ENCODE measurements at regions not wholly inside any gene's neighbourhood (a gene's known extent, or its start where the extent isn't known, plus 50 kb on each side); places are given as distances from the start of the nearest gene placed in this dataset.

DNA sequence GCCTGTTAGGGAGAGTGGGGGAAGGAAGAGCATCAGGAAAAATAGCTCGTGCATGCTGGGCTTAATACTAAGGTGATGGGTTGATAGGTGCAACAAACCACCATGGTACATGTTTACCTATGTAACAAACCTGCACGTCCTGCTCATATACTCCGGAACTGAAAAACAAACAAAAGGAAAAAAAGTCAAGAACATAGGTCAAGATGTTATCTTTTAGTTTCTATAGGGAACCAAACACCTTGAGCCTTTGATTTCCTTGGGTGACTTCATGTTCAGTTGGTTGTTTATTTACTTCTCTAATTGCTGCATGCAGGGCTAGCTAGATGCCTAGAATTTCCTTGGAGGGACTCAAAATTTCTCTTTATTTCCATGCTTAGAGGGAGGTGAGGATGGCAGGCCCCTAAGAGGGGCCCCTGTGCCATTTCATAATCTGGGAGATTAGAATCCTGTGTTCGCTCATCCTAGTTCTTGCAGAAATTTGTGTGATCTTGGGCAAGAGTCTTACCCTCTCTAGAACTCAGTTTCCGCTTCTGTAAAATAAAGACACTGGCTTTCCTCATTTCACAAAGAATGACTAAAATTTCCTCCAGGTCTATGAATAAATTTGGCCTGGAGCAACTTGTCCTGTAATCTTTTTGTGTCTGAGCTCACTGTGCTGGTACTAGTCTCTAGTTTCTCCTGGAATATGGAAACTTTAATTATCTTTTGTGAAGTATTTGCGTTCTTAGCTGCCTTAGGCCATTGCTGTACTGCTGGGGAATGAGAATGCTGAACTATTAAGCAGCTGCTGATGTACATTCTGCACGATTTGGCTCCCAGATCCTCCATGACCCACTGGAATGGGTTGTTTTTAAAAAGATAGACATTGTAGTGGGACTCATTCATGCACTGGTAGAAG is 457.5 kb downstream of the EDEM1 start:
- TF ChIP-seq, protein P1, sequence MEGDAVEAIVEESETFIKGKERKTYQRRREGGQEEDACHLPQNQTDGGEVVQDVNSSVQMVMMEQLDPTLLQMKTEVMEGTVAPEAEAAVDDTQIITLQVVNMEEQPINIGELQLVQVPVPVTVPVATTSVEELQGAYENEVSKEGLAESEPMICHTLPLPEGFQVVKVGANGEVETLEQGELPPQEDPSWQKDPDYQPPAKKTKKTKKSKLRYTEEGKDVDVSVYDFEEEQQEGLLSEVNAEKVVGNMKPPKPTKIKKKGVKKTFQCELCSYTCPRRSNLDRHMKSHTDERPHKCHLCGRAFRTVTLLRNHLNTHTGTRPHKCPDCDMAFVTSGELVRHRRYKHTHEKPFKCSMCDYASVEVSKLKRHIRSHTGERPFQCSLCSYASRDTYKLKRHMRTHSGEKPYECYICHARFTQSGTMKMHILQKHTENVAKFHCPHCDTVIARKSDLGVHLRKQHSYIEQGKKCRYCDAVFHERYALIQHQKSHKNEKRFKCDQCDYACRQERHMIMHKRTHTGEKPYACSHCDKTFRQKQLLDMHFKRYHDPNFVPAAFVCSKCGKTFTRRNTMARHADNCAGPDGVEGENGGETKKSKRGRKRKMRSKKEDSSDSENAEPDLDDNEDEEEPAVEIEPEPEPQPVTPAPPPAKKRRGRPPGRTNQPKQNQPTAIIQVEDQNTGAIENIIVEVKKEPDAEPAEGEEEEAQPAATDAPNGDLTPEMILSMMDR (IDR thresholded peaks at IDR 0.05; ENCODE audit: insufficient read depth, low read length, poor library complexity, severe bottlenecking): no peak
- no peak for TF ChIP-seq EZH2phosphoT487 (conservative IDR thresholded peaks at IDR 0.05; ENCODE audit: low read length)
